GM20431 (cell line): ENCODE measurements at regions not wholly inside any gene's neighbourhood (a gene's known extent, or its start where the extent isn't known, plus 50 kb on each side); places are given as distances from the start of the nearest gene placed in this dataset.
"Not testable (repeated sequence)": the region's sequence is repeated elsewhere in the genome, so short reads cannot be mapped to it uniquely, and the experiment has no call there.

Experiments used
- in situ Hi-C: fragments of 300-500 bp; cut with MseI, MboI; formaldehyde crosslinking; loops from one replicate; pipeline ENCODE4 v1.15.0; 2020; ENCODE audit warnings: low sequenced_read_pairs; ENCODE audit not compliant: unreplicated experiment

- in situ Hi-C loops, result no loop called here
Observed at GRCh38 chr5:1966461-1966860, 83.7 kb upstream of the IRX4 start.

GRCh38 chr5:1965925-1966324 is 83.2 kb upstream of the IRX4 start:
- in situ Hi-C loops, result no loop called here

GRCh38 chr5:1963941-1964451 is 81.3 kb upstream of the IRX4 start:
- in situ Hi-C loops, result no loop called here

- in situ Hi-C loops, result no loop called here
Observed at GRCh38 chr5:1963358-1963757, 80.6 kb upstream of the IRX4 start.

- in situ Hi-C loops, result no loop called here
Observed at GRCh38 chr5:1962619-1963355, 80.1 kb upstream of the IRX4 start.

- in situ Hi-C loops, result no loop called here
Observed at GRCh38 chr5:1961952-1962595, 79.3 kb upstream of the IRX4 start.

GRCh38 chr5:1961304-1961946 is 78.7 kb upstream of the IRX4 start:
- in situ Hi-C loops, result no loop called here

- in situ Hi-C loops, result no loop called here
Observed at GRCh38 chr5:1960595-1961303, 78.0 kb upstream of the IRX4 start.

GRCh38 chr5:1959725-1960581 is 77.2 kb upstream of the IRX4 start:
- in situ Hi-C loops, result no loop called here

GRCh38 chr5:1959231-1959630 is 76.5 kb upstream of the IRX4 start:
- in situ Hi-C loops, result no loop called here

GRCh38 chr5:1958211-1959010 is 75.7 kb upstream of the IRX4 start:
- in situ Hi-C loops, result no loop called here

- in situ Hi-C loops, result no loop called here
Observed at GRCh38 chr5:1955586-1955985, 72.9 kb upstream of the IRX4 start.

GRCh38 chr5:1953710-1954109 is 71.0 kb upstream of the IRX4 start:
- in situ Hi-C loops, result not testable (repeated sequence)

GRCh38 chr5:1952444-1953099 is 69.8 kb upstream of the IRX4 start:
- in situ Hi-C loops, result no loop called here

GRCh38 chr5:1952021-1952420 is 69.3 kb upstream of the IRX4 start:
- in situ Hi-C loops, result no loop called here

GRCh38 chr5:1951165-1951816 is 68.6 kb upstream of the IRX4 start:
- in situ Hi-C loops, result no loop called here

GRCh38 chr5:1950708-1951103 is 68.0 kb upstream of the IRX4 start:
- in situ Hi-C loops, result no loop called here
